NOMO-1 treated with DMSO at 0.1 percent for 48 hours (cell line): ENCODE measurements at regions not wholly inside any gene's neighbourhood (a gene's known extent, or its start where the extent isn't known, plus 50 kb on each side); places are given as distances from the start of the nearest gene placed in this dataset.
"Not testable (repeated sequence)": the region's sequence is repeated elsewhere in the genome, so short reads cannot be mapped to it uniquely, and the experiment has no call there.

Source experiments
- DNase-seq: peaks from one replicate; lab custom pipeline; 2025; ENCODE audit not compliant: unreplicated experiment; lab: John Stamatoyannopoulos, UW

DNA sequence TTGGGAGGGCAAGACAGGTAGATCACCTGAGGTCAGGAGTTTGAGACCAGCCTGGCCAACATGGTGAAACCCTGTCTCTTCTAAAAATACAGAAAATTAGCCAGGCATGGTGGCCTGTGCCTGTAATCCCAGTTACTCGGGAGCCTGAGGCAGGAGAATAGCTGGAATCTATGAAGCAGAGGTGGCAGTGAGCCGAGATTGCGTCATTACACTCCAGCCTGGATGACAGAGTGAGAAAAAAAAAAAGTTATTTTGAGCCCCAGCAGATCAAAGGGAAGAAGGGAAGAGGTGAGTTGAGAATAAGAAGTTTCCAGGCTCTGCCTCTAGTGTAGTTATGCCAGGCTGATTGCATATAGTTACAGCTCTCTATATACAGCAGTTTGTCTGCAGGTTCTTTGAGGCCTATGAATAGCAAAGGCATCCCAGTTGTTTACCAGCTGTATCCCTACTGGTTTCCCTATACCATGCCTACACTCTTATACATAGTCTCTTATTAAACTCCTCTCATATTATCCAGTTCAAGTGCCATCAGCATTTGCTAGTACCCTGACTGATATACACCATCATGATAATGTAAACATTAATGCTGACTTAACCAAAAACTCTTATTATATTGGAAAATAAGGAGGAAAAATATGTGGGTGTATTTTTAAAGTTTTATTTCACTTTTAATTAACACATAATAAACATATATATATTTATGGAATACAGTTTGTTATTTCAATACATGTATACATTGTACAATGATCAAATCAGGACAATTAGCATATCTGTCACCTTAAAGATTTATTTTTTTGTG, 823.6 kb upstream of the ADGRB3 start:
- no peak for DNase-seq

- DNase-seq, result not testable (repeated sequence)
Observed at GRCh38 chr6:67804808-67805207, 830.3 kb upstream of the ADGRB3 start.

DNA sequence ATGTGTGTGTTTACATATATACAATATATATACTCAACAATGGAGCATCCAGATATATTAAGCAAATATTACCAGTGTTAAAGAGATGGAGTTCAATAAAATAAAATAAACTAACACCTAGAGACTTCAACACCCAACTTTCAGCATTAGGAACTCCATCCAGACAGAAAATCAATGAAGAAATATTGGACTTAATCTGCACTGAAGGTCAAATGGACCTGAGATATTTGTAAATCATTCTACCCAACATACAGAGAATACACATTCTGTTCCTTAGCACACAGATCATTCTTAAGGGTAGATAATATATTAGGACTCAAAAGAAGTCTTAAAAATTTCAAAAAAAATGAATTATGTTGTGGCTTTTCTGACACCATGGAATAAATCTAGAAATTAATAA, 832.3 kb upstream of the ADGRB3 start:
- peak; percentile 30 for DNase-seq

- DNase-seq, result no peak
Observed at GRCh38 chr6:67792996-67793395, 842.1 kb upstream of the ADGRB3 start.

DNA sequence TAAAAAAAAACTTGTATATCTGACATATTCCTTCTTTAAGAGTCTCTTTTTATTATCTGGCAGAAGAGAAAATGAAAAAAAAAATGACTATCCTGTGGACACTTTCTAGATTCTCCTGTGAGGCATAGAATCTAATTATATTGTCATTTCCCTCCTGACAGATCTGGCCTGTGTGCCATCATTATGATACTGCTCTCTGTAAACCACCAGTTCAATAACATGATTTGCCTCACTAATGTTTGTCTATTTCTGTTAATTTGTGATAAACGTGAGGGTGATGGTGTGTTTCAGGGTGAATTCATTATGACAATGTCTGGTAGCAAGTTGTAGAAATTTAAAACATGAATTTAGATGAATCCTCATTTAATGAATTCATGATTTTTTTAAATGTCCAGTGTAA, 844.5 kb upstream of the ADGRB3 start:
- DNase-seq, result no peak

GRCh38 chr6:67787119-67787518, 848.0 kb upstream of the ADGRB3 start:
- not testable (repeated sequence) for DNase-seq

DNA sequence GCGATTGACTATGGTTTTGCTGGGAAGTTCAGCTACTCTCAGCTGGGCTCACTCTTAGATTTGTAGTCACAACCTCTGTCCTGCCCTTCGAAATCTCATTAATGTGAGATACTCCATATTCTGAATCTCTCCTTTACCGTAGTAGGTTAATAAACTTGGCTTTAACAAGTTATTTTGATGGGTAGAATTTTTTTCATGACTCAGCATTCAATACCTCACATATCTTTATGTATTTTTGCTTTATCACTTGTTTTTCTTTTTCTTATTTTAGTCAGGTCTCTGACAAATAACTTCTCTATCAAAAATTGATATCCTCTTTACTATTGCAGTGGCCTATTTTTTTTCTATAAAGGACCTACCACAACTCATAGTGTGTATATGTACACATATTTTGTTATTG, 855.2 kb upstream of the ADGRB3 start:
- DNase-seq, result no peak

GRCh38 chr6:67775333-67775732, 859.7 kb upstream of the ADGRB3 start:
- no peak for DNase-seq

DNA sequence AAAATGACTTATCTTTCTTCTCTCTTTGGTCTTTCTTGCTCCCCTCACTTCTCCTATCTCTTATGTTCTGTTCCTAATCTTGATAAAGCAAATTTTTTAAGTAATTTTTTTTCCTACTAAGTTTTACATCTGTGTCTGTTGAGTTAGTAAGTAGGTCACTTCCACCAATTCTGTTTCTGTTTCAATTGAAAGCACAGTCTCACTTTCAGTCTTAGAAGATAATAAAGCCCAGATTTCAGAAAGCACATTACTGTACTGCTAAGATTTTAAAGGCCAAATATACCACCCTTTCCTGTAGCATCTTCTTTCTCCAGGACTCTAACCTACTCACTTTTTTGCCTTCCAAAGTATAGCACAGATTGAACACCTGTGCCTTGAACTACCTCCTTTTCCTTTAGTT, 866.1 kb upstream of the ADGRB3 start:
- no peak for DNase-seq

GRCh38 chr6:67767046-67767822, 867.8 kb upstream of the ADGRB3 start:
- DNase-seq, result not testable (repeated sequence)

- DNase-seq, result no peak
Observed at GRCh38 chr6:67766057-67766456, 869.0 kb upstream of the ADGRB3 start.

DNA sequence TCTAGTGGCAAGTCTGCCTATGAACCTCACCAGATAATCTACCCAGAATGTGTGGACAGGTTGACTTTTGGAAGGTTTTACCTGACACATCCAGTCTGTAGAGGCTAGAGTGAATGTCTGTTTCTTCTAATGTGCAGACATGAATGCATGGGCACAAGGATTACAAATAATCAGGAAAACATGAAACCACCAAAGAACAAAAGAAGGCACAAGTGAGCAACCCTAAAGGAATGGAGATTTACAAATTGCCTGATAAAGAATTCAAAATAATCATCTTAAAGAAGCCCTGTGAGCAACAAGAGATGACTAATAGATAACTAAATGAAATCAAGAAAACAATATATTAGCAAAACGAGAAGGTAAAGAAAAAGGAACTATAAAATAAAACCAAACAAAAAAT, 876.1 kb upstream of the ADGRB3 start:
- no peak for DNase-seq

DNA sequence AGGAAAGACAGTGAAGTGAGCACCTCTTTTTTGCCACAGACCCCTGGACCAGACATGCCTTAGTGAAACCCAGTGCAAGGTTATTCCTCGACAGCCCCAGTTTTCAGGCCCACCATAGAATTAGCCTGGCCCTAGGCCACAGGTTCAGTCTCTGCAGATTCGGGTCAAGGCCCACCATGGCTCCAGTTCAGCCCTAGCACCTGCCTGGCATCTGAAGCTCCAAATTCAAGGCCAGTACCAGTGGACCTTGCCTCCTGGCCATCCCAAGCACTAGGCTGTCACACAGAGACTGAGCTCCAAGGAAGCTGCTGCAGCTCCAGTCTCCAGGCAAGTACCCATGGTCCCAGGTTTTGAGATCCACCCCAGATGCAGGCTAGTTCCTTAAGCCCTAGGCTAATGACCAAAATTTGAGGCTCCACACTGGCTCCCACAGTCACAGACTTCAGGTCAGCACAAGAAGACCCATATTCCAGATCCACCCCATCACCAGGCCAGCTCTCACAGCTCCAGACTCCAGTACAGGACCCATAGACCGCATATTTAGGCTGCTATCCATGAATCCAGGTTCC, 877.5 kb upstream of the ADGRB3 start:
- DNase-seq, result no peak

DNA sequence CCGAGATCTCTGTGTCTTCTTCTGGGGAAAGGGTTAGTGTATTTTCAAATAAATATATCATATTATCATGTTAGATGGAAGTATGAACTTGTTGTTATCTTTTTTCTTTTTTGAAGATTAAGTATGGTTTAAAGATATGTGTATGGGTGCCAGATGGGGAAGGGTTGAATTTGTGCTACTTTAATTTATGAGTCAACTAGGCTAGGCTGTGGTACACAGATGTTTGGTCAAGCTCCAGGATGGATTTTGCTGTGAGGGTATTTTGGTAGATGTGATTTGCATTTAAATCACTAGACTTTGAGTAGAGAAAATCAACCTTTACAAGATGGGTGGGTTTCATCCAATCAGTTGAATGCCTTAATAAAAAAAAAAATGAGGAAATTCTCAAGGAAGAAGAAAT, 886.6 kb upstream of the ADGRB3 start:
- DNase-seq, result no peak

DNA sequence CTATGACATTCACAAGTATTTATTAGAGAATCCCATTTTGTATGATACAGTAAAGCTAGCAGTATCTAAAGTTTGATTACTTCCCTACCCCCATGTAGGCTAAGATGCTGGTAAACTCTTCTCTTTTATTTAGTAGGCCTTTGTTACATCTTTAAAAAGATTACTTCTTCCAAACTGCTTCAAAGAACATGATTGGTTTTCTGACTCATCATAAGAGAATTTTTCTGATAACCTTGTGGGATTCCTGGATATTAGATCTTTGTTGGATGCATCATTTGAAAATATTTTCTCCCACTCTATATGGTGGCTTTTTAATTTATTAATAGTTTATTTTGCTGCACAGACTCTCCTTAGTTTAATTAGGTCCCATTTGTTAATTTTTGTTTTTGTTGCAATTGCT, 898.3 kb upstream of the ADGRB3 start:
- no peak for DNase-seq

DNA sequence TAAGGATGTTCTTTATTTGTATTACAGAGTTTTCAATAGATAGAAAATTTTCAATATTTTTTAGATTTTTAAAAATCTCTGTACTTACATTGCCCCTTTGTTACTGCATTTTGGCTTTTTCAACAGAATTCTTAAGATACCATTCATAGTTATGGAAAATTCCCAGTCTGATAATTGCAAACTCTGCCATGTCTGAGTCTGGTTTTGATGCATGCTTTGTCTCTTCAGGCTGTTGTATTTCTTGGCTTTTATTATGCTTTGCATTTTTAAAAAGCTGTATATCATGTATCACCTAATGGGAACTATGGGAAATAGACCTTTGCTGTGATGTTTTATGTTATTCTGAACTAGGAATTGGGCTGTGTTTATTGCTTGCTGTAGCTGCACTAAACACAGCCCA, 898.9 kb upstream of the ADGRB3 start:
- no peak for DNase-seq

GRCh38 chr6:67735623-67736022, 899.5 kb upstream of the ADGRB3 start:
- DNase-seq, result no peak

DNA sequence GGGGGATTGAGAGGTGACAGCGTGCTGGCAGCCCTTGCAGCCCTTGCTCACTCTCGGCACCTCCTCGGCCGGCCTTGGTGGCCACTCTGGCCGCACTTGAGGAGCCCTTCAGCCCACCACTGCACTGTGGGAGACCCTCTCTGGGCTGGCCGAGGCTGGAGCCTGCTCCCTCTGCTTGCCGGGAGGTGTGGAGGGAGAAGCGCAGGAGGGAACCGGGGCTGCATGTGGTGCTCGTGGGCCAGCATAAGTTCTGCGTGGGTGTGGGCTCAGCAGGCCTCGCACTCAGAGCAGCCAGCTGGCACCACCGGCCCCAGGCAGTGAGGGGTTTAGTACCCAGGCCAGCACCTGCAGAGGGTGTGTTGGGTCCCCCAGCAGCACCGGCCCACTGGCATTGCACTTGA, 912.2 kb upstream of the ADGRB3 start:
- no peak for DNase-seq

DNA sequence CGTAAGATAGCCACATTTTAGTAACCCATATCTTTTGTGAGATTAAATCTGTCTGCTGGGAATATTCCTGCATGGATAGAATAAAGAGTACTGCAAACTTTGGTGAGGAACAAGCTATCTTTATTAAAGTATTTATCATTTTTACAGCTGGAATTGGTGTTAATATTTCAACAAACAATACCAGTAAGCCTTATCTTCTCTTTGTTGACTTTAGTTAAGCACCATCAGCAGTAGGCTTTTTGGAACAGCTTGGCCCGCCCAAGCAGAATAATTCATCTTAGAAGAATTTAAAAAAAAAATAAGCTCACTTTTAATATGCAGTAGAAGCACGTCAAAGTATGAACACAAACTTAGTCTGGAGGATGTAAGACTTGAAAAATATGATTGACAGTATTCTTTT, 917.8 kb upstream of the ADGRB3 start:
- no peak for DNase-seq

DNA sequence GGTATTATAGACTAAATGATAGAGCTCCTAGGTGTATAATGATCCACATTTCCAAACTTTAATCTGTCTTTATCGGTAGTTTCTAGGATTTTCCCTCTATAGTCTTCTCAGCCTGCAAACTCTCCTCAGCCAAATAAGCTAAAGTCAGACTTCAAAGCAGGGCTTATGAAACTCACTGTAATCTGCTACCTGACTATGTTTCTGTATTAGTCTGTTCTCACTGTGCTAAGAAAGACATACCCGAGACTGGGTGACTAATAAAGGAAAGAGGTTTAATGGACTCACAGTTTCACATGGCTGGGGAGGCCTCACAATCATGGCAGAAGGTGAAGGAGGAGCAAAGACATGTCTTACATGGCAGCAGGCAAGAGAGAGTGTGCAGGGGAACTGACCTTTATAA, 928.7 kb upstream of the ADGRB3 start:
- DNase-seq, result no peak

GRCh38 chr6:67698534-67698933, 936.5 kb upstream of the ADGRB3 start:
- no peak for DNase-seq

GRCh38 chr6:67694127-67694526, 941.0 kb upstream of the ADGRB3 start:
- DNase-seq, result no peak
